Lower leg skin (tissue), 4 donors: ENCODE measurements at regions not wholly inside any gene's neighbourhood (a gene's known extent, or its start where the extent isn't known, plus 50 kb on each side); places are given as distances from the start of the nearest gene placed in this dataset.
"Not testable (repeated sequence)": the region's sequence is repeated elsewhere in the genome, so short reads cannot be mapped to it uniquely, and the experiment has no call there.

Source experiments
- DNase-seq, 2 donors: peaks; one replicate each; pipeline ENCODE4 v3.0.0-alpha.2; 2019; ENCODE audit warnings: low spot score in 2 of 2
- H3K4me3 ChIP-seq: fragments of 200-600 bp; sonication (generic); 2 replicates; pipeline ENCODE4 v1.5.1; 2017; ENCODE audit warnings: mild to moderate bottlenecking, low read depth; ENCODE audit not compliant: poor library complexity, severe bottlenecking
- POLR2A ChIP-seq, 2 donors: fragments of 450-650 bp; IDR thresholded peaks; one replicate each; pipeline ENCODE4 v1.6.1; 2016 to 2017; ENCODE audit warnings: antibody characterized with exemption in 2 of 2, mild to moderate bottlenecking in 1 of 2, moderate library complexity in 1 of 2
- WGBS, 2 donors: methylation state at CpG; one replicate each; pipeline ENCODE4 v1.1.5; 2018; 5-methylcytosine and 5-hydroxymethylcytosine counted together
- intact Hi-C: fragments of 100-400 bp; cut with DNase I; formaldehyde crosslinking; loops from one replicate; pipeline ENCODE4 v1.15.0; 2023; ENCODE audit warnings: low total_unique reads
- TF ChIP-seq, protein P1 (sequence below), 3 donors: fragments of 450-650 bp; IDR thresholded peaks; one replicate each; pipeline ENCODE4 v1.5.1; 2016; ENCODE audit warnings: antibody characterized with exemption in 3 of 3, mild to moderate bottlenecking in 3 of 3, moderate library complexity in 2 of 3

DNA sequence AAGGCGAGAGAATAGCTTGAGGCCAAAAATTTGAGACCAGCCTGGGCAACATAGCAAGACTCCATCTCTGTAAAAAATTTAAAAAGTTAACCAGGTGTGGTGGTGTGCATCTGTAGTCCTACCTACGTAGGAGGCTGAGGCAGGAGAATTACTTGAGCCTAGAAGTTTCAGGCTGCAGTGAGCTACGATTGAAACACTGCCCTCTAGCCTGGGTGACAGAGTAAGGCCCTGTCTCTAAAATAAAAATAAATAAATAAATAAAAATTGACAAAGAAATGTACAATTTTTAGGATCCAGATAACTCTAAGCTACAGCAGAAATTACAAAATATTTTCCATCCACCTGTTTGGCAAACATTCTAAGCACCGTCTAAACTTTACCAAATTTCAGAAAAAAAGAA, 941.0 kb upstream of the ADGRB3 start:
- no peak for DNase-seq
- H3K4me3 ChIP-seq: no peak overlapping the region
- intact Hi-C loops: no loop called here
- TF ChIP-seq, protein P1, sequence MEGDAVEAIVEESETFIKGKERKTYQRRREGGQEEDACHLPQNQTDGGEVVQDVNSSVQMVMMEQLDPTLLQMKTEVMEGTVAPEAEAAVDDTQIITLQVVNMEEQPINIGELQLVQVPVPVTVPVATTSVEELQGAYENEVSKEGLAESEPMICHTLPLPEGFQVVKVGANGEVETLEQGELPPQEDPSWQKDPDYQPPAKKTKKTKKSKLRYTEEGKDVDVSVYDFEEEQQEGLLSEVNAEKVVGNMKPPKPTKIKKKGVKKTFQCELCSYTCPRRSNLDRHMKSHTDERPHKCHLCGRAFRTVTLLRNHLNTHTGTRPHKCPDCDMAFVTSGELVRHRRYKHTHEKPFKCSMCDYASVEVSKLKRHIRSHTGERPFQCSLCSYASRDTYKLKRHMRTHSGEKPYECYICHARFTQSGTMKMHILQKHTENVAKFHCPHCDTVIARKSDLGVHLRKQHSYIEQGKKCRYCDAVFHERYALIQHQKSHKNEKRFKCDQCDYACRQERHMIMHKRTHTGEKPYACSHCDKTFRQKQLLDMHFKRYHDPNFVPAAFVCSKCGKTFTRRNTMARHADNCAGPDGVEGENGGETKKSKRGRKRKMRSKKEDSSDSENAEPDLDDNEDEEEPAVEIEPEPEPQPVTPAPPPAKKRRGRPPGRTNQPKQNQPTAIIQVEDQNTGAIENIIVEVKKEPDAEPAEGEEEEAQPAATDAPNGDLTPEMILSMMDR (IDR thresholded peaks at IDR 0.05): no peak
- TF ChIP-seq POLR2A (IDR thresholded peaks at IDR 0.05): no peak
- WGBS, 2 donors: 77 to 80% methylated on average over 4 of the region's 4 CpGs

DNA sequence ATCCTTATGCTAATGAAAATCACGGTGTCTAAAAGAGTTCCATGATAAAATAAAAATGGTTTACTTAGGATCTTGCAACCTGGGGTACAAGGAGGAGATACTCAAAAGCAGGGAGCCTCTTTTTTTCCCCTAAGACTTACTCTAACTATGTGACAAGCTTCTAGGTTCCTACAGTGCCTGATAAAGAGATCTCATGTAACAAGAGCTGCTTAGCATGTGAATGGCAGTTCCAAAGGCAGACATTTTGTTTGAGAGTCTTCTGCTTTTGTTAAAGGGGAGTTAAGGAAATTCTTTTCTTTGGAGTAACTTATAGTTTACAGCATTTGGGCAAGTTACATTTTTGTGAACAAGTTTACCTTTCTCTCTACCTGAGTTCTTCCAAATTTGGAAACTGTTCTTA, 945.8 kb upstream of the ADGRB3 start:
- no peak for DNase-seq
- H3K4me3 ChIP-seq: no peak overlapping the region
- TF ChIP-seq, protein P1 (IDR thresholded peaks at IDR 0.05): no peak
- no peak for TF ChIP-seq POLR2A (IDR thresholded peaks at IDR 0.05)
- intact Hi-C loops: no loop called here
- 49 to 50% methylated on average over 1 of the region's 1 CpG for WGBS, 2 donors

DNA sequence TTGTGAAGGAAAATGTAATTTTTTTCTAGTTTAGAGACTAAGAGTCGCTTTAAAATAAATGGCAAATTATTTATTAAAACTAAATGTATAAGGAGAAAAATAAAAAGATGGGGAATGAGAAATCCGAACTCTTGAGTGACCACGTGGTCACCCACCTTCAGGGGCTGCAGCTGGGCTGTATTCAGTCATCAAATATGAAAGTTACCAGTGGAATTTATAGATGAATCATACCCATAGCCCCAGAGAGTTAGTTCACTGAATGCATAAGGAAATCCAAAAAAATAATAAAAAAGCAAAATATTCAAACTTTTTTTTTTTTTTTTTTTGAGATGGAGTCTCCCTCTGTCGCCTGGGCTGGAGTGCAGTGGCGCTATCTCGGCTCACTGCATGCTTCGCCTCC, 947.7 kb upstream of the ADGRB3 start:
- intact Hi-C loops: no loop called here
- 75 to 85% methylated on average over 7 of the region's 7 CpGs for WGBS, 2 donors
- no peak for DNase-seq
- H3K4me3 ChIP-seq: no peak overlapping the region
- no peak for TF ChIP-seq POLR2A (IDR thresholded peaks at IDR 0.05)
- TF ChIP-seq, protein P1 (IDR thresholded peaks at IDR 0.05): no peak

DNA sequence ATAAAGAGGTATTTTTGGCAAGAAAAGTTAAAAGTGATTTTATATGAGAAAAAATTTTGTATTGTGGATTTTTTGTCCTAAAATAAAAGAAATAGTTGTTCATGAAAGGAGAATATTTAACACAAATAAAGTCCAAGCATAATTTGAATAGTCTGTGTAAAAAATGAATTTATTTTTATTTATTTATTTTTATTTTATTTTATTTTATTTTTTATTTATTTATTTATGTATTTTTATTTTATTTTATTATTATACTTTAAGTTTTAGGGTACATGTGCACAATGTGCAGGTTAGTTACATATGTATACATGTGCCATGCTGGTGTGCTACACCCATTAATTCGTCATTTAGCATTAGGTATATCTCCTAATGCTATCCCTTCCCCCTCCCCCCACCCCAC, 948.9 kb upstream of the ADGRB3 start:
- 85 to 87% methylated on average over 1 of the region's 1 CpG for WGBS, 2 donors
- intact Hi-C loops, DNase-seq, H3K4me3 ChIP-seq: not testable (repeated sequence)

DNA sequence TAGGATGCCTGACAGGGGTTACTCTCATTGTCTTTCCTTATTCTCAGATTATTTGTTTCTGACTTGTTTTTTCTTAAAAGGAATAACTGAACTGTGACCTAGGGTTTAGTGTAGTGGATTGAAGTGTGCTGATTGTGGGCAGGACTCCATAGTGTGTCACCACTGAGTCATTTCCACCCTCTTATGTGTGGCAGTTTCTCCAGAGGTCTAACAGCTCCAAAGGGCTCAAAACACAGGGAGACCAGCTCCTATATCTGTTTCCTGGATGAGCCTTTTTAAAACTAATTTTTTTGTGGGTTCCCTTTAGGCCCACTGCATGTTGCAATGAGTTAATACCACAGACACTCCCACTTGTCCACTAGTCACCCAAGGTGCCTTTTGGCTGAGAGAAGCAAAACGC, 951.1 kb upstream of the ADGRB3 start:
- no peak for DNase-seq
- TF ChIP-seq, protein P1 (IDR thresholded peaks at IDR 0.05): no peak
- TF ChIP-seq POLR2A (IDR thresholded peaks at IDR 0.05): no peak
- H3K4me3 ChIP-seq: no peak overlapping the region
- 59 to 60% methylated on average over 1 of the region's 1 CpG for WGBS, 2 donors
- intact Hi-C loops: no loop called here

DNA sequence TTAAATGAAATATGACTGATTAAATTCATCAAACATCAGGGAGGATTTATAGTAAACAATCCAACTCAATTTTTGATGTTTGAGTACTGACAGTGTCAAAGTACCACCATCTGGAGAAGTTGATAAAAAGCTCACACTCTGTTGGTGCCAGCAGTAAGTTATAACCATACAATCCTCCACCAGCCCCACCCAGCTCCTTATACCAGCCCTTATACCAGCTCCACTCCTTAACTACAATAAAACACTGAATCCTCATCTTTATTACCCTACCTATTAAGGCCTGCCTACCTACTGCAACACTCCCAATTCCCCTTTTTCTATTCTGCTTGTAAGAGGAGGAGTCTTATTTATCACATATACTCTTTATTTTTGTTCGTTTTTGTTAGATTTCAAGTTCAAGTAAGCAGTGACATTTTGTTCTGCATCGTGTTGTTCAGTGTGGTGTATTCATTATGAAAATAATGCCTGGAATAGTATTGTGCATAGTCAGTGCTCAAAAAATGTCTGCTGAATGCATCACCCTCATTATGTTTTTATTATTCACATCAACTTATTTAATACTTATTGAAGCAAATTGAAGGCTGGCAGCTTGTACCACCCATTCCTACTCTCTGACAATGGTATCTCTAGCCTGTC, 954.7 kb upstream of the ADGRB3 start:
- no peak for DNase-seq
- WGBS, 2 donors: 80 to 83% methylated on average over 2 of the region's 2 CpGs
- H3K4me3 ChIP-seq: no peak overlapping the region
- intact Hi-C loops: no loop called here
- TF ChIP-seq POLR2A (IDR thresholded peaks at IDR 0.05): no peak

DNA sequence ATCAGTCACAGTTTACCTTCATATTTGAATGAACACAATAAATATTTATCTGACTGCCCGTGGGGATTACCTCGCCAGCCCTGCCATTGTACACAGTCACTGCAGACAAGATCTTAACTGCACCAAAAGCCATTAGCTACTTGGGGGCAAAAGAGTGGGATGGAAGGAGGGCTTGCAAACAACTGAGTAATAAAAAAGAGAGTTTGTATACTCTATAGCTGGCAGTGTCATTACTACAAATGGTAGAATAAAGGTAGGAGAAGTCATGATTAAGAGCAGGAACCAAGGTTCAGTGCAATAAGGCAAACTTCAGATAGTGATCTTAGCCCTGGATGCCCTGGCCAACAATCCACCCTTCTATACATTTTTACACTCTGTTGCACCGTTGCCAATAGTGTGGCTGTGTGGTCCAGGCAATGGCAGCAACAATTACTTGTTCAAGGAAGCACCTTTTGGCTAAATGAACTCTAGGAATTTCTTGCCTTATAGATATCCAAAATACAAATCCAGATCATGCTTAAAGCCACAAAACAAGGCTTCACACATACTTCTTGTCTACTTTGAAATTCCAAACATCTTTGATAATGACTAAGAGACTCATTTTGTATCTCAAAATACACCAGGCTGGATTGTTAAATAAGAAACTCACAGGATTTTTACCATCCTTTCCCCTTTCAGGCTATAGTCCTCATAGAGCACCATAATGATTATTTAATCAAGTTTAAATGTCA, 955.4 kb upstream of the ADGRB3 start:
- no peak for DNase-seq
- intact Hi-C loops: no loop called here
- H3K4me3 ChIP-seq: no peak overlapping the region
- WGBS, 2 donors: 70 to 71% methylated on average over 3 of the region's 3 CpGs
- TF ChIP-seq POLR2A (IDR thresholded peaks at IDR 0.05): no peak
- TF ChIP-seq, protein P1 (IDR thresholded peaks at IDR 0.05): no peak
